GM10248 (cell line): ENCODE measurements at regions not wholly inside any gene's neighbourhood (a gene's known extent, or its start where the extent isn't known, plus 50 kb on each side); places are given as distances from the start of the nearest gene placed in this dataset.

ENCODE experiments used
- CTCF ChIA-PET: fragments of 300-600 bp; sonication (Branson Sonifier 250); formaldehyde crosslinking; extraction: SDS; loops from one replicate; lab custom pipeline; 2021; ENCODE audit warnings: antibody characterized with exemption; lab: Yijun Ruan, JAX
- POLR2A ChIA-PET: fragments of 350-650 bp; sonication (Branson Sonifier 250); formaldehyde crosslinking; extraction: SDS; loops from one replicate; lab custom pipeline; 2020; ENCODE audit warnings: antibody characterized with exemption; lab: Yijun Ruan, JAX
- DNase-seq: peaks from one replicate; pipeline ENCODE4 v3.0.0; 2012; ENCODE audit errors: extremely low spot score
- CTCF ChIP-seq: IDR thresholded peaks from 2 replicates; pipeline ENCODE4 v1.5.1; 2012; ENCODE audit warnings: mild to moderate bottlenecking, low read depth; ENCODE audit errors: extremely low read depth, missing control alignments, control extremely low read depth

- TF ChIP-seq CTCF: no peak
- CTCF ChIA-PET: no interaction called here
- POLR2A ChIA-PET: no interaction called here
- no peak for DNase-seq
Observed at GRCh38 chr5:107074996-107075395, 595.7 kb downstream of the EFNA5 start.

GRCh38 chr5:107072967-107073366 is 597.8 kb downstream of the EFNA5 start:
- no peak for TF ChIP-seq CTCF
- DNase-seq: no peak
- ChIA-PET POLR2A (no interaction called here), CTCF (no interaction called here)

- CTCF ChIA-PET: interaction anchor here (1.4 kb wide), 1 partner anchor 43 kb away, joined by 3 read pairs; no protein-coding TSS in a partner anchor
- no peak for TF ChIP-seq CTCF
- DNase-seq: no peak
- POLR2A ChIA-PET: no interaction called here
Observed at GRCh38 chr5:107072440-107072839, 598.3 kb downstream of the EFNA5 start.

- ChIA-PET CTCF (no interaction called here), POLR2A (no interaction called here)
- TF ChIP-seq CTCF: no peak
- DNase-seq: no peak
Observed at GRCh38 chr5:107068782-107069181, 602.0 kb downstream of the EFNA5 start.

GRCh38 chr5:107067395-107067794 is 603.3 kb downstream of the EFNA5 start:
- no peak for TF ChIP-seq CTCF
- no peak for DNase-seq
- POLR2A ChIA-PET: no interaction called here
- CTCF ChIA-PET: interaction anchor here (1.0 to 1.1 kb wide), 2 partner anchors 22 to 180 kb away, joined by 3 read pairs; no protein-coding TSS in a partner anchor

GRCh38 chr5:107063511-107063910 is 607.2 kb downstream of the EFNA5 start:
- no peak for TF ChIP-seq CTCF
- ChIA-PET CTCF (no interaction called here), POLR2A (no interaction called here)
- DNase-seq: no peak

- CTCF ChIA-PET: no interaction called here
- DNase-seq: no peak
- TF ChIP-seq CTCF: no peak
- POLR2A ChIA-PET: no interaction called here
Observed at GRCh38 chr5:107058803-107059202, 611.9 kb downstream of the EFNA5 start.
